Endometrium (tissue), 2 donors: ENCODE measurements at regions not wholly inside any gene's neighbourhood (a gene's known extent, or its start where the extent isn't known, plus 50 kb on each side); places are given as distances from the start of the nearest gene placed in this dataset.
A peak's percentile ranks its signal among the peaks of the same experiment; 100 is the strongest.

ENCODE experiments used
- FAIRE-seq: peaks from 2 replicates; lab custom pipeline; 2012; peaks lifted over from hg19 to GRCh38; lab: Jason Lieb, UNC
- donor health status: control.
- donor health status: control.

- FAIRE-seq = no peak
Observed at GRCh38 chr13:31441800-31442510, 242.2 kb downstream of the B3GLCT start.

- no peak for FAIRE-seq
Observed at GRCh38 chr13:31442571-31442970, 242.8 kb downstream of the B3GLCT start.

- FAIRE-seq = no peak
Observed at GRCh38 chr13:31444266-31444856, 244.6 kb downstream of the B3GLCT start.

DNA sequence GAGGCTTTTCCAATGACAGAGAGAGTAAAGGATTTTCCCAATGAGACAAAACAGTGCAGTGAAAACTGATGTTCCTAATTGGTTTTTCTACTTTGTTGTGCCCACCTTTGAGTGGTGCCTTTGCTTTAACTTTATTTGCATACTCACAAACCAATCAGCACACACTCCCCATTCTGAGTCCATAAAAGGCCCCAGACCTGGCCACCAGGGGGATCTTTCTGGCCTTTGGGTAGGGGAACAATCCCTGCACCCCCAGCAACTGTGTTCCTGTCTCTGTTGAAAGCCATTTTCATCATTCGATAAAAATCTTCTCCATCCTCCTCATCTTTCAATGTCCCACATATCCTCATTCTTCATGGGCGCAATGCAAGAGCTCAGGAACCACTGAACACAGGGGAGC lies 252.8 kb downstream of the B3GLCT start:
- FAIRE-seq = no peak

- FAIRE-seq = no peak
Observed at GRCh38 chr13:31455581-31455980, 255.8 kb downstream of the B3GLCT start.

- no peak for FAIRE-seq
Observed at GRCh38 chr13:31456056-31456455, 256.3 kb downstream of the B3GLCT start.

DNA sequence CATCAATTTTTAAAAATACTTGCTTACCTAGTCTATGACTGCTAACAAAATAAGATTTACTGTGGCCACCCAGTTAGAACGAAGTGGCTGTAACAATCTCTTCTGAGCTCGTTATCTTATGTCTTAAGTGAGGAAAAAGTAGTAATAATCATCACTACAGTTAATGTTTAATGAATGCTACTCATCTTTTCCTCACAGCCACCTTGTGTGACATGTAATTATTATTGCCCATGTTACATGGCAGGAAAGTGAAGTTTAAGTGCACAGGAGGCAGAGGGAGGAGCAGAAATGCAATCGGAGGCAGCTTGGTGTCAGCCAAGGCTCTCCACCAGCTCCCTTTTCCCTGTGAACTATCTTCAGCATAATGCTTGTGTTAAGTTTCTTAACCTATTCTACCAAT lies 260.3 kb downstream of the B3GLCT start:
- FAIRE-seq = no peak

- no peak for FAIRE-seq
Observed at GRCh38 chr13:31461923-31462322, 262.1 kb downstream of the B3GLCT start.

GRCh38 chr13:31462766-31463165 lies 263.0 kb downstream of the B3GLCT start:
- FAIRE-seq = no peak

GRCh38 chr13:31468114-31468902 lies 268.5 kb downstream of the B3GLCT start:
- FAIRE-seq = no peak

- FAIRE-seq = peak; percentile 78
Observed at GRCh38 chr13:31469377-31469776, 269.6 kb downstream of the B3GLCT start.

DNA sequence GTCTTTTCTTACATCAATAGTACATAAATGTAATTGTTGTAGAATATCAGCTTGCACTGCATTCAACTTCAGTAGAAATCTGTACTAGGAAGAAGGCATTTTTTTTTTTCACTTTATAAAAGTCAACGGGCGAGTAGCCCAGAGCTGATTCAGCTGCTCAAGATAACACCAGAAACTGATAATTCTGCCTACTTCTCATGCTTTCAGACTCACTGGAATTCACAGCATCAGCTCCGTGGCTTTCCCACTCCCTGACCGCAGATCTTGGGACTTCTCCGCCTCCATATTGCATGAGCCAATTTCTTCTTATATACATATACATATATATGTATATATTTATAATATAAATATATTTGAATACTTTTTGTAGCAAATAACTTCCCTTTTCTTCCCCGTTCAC lies 263.1 kb upstream of the RXFP2 start:
- FAIRE-seq = no peak

- no peak for FAIRE-seq
Observed at GRCh38 chr13:31476753-31477152, 262.6 kb upstream of the RXFP2 start.

GRCh38 chr13:31477961-31478360 lies 261.4 kb upstream of the RXFP2 start:
- FAIRE-seq = peak; percentile 12

- FAIRE-seq = no peak
Observed at GRCh38 chr13:31485183-31485582, 254.1 kb upstream of the RXFP2 start.

- no peak for FAIRE-seq
Observed at GRCh38 chr13:31485651-31486051, 253.7 kb upstream of the RXFP2 start.

DNA sequence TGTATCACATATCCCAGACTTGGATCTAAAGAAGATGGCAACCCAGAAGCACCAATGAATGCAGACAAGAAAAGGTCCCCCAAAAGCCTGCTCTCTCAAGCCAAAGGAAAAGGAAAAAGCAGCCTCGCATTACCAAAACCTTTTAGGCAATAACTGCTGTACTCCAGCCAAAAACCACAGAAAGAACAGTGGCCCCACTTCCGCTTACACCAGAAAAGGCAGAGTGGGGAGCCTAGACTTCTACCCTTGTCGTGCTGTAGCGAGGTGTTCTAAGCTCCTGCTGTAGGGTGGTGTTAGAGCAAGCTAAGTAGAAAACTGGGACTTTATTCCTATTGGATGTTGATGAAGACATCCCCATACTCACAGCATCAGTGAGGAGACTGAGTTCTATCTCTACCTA lies 244.0 kb upstream of the RXFP2 start:
- FAIRE-seq = no peak

- no peak for FAIRE-seq
Observed at GRCh38 chr13:31499274-31499673, 240.1 kb upstream of the RXFP2 start.

DNA sequence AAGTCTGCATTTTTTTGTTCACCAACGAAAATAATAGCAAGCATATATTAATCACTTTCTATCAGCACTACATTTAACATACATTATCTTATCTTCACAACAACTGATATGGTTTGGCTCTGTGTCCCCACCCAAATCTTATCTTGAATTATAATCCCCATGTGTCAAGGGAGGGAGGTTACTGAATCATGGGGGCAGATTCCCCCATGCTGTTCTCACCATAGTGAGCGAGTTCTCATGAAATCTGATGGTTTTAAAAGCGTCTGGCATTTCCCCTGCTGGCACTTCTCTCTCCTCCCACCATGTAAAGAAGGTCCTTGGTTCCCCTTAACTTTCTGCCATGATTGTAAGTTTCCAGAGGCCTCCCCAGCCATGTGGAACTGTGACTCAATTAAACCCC lies 235.7 kb upstream of the RXFP2 start:
- FAIRE-seq = no peak

DNA sequence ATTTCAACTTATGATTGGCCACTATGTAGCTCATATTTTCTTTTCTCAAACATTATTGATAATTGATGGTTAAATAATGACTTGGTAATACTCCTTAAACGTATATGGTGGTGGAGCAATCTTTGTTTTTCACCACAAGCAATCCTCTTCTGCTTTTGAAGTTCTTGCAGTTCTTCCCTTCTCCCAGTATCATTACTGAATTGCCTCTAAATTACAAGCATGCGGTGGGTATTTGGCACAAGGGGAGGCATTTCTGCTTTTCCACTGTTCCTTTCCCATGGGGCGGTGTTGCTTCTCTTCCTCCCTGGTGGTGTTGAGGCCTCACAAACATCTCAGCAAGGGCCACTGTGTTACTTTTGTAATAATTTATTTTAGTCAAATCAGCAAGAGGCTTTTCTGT lies 234.4 kb upstream of the RXFP2 start:
- FAIRE-seq = no peak

- FAIRE-seq = no peak
Observed at GRCh38 chr13:31512331-31512730, 227.0 kb upstream of the RXFP2 start.

DNA sequence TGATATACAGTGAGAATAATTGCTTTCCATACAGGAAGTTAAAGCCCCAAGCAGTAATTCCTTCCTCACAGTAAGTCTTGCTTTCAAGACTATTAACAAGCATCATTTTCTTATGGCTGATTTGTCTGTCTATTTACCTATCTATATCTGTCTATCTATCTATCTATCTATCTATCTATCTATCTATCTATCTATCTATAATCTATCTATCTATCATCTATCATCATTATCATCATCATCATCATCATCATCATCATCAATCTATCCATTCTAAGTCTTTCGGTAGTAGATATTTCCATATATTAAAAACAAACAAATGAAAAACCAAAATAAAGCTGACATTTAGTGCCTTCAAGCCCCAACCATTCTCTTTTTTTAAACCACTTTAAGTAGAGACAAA lies 224.4 kb upstream of the RXFP2 start:
- FAIRE-seq = no peak

GRCh38 chr13:31515427-31515826 lies 223.9 kb upstream of the RXFP2 start:
- FAIRE-seq = no peak
